HCT116 (cell line): ENCODE measurements at regions not wholly inside any gene's neighbourhood (a gene's known extent, or its start where the extent isn't known, plus 50 kb on each side); places are given as distances from the start of the nearest gene placed in this dataset.

Experiments
- ATAC-seq: fragments of 200-7000 bp; cut with Tn5 transposase; 2 replicates; pipeline ENCODE4 v1.9.1; 2020; ENCODE audit warnings: mild to moderate bottlenecking, moderate library complexity
- BruUV-seq: library from RNA; stranded (reverse); fragments of 400-500 nt; replicated peaks from 2 replicates; lab custom pipeline; 2021; lab: Mats Ljungman, UMichigan
- CTCF ChIA-PET: fragments of 300-600 bp; sonication (Branson Sonifier 250); formaldehyde crosslinking; loops from one replicate; lab custom pipeline; 2021; ENCODE audit warnings: antibody characterized with exemption; lab: Charles Lee
- POLR2A ChIA-PET: fragments of 300-600, 350-600 bp; sonication (Branson Sonifier 250); formaldehyde crosslinking; loops from one replicate; lab custom pipeline; 2021; ENCODE audit warnings: antibody characterized with exemption; lab: Charles Lee
- RAD21 ChIA-PET, 2 experiments: fragments of 300-600 bp; sonication (Branson Sonifier 250); formaldehyde crosslinking; loops; one replicate each; lab custom pipeline; 2023; ENCODE audit warnings: low total read pairs in 2 of 2; ENCODE audit not compliant: uncharacterized antibody in 2 of 2, unreplicated experiment in 2 of 2, low non-redundant PET in 1 of 2; lab: Charles Lee
- DNase-seq: peaks from one replicate; pipeline ENCODE4 v3.0.0-alpha.2; 2010; ENCODE audit warnings: low read depth, low spot score
- H2AFZ ChIP-seq: fragments of 200-600 bp; shearing (Covaris generic), sonication (generic); 2 replicates; pipeline ENCODE4 v1.6.1; 2017; ENCODE audit warnings: low read depth, mixed run types, mixed read lengths, antibody characterized with exemption, low read length; ENCODE audit not compliant: poor library complexity, severe bottlenecking
- H3K27ac ChIP-seq: 2 replicates; pipeline ENCODE4 v1.5.1; 2012; ENCODE audit warnings: low read depth, low read length
- H3K27me3 ChIP-seq: fragments of 200-600 bp; sonication (generic); 2 replicates; pipeline ENCODE4 v1.6.1; 2016; ENCODE audit warnings: mixed run types, low read length, mixed read lengths; ENCODE audit not compliant: insufficient read depth
- H3K36me3 ChIP-seq, 2 experiments: fragments of 200-500 bp in 1 of 2; fragments of 200-600 bp in 1 of 2; sonication (Bioruptor generic) in 1 of 2; sonication (generic) in 1 of 2; 2 replicates each; pipeline versions ENCODE4 v1.5.1 to v1.6.1; 2014 to 2016; ENCODE audit warnings: low read length in 2 of 2, inconsistent platforms in 1 of 2, mixed read lengths in 1 of 2, mixed run types in 1 of 2; ENCODE audit not compliant: insufficient read depth in 2 of 2, control insufficient read depth in 1 of 2
- H3K4me1 ChIP-seq, 2 experiments: fragments of 200-600 bp in 1 of 2; sonication (generic) in 1 of 2; 2 replicates each; pipeline versions ENCODE4 v1.5.1 to v1.6.1; 2012 to 2017; ENCODE audit warnings: low read length in 2 of 2, inconsistent platforms in 1 of 2, mild to moderate bottlenecking in 1 of 2, mixed read lengths in 1 of 2, mixed run types in 1 of 2, moderate library complexity in 1 of 2; ENCODE audit not compliant: insufficient read depth in 2 of 2, control insufficient read depth in 1 of 2
- H3K4me2 ChIP-seq: fragments of 200-600 bp; sonication (generic); 2 replicates; pipeline ENCODE4 v1.6.1; 2017; ENCODE audit warnings: mixed run types, low read length, mixed read lengths
- H3K4me3 ChIP-seq, 2 experiments: fragments of 200-600 bp in 1 of 2; sonication (generic) in 1 of 2; replicated peaks in 1 of 2; 2 replicates each; pipeline ENCODE4 v1.5.1; 2011 to 2016; ENCODE audit warnings: low read length in 2 of 2, control low read depth in 1 of 2, low read depth in 1 of 2, mild to moderate bottlenecking in 1 of 2, mixed read lengths in 1 of 2, mixed run types in 1 of 2
- H3K79me2 ChIP-seq: fragments of 200-600 bp; sonication (generic); 2 replicates; pipeline ENCODE4 v1.6.1; 2017; ENCODE audit warnings: mild to moderate bottlenecking, mixed run types, low read length, moderate library complexity, mixed read lengths; ENCODE audit not compliant: insufficient read depth
- H3K9ac ChIP-seq: fragments of 200-600 bp; sonication (generic); 2 replicates; pipeline ENCODE4 v1.6.1; 2016; ENCODE audit warnings: low read length, mixed read lengths
- H3K9me2 ChIP-seq: fragments of 200-600 bp; sonication (generic), shearing (Covaris generic); 2 replicates; pipeline ENCODE4 v1.6.1; 2017; ENCODE audit warnings: mixed run types, mild to moderate bottlenecking, moderate library complexity; ENCODE audit not compliant: insufficient read depth
- H3K9me3 ChIP-seq, 2 experiments: fragments of 200-500 bp in 1 of 2; fragments of 200-600 bp in 1 of 2; sonication (Bioruptor generic) in 1 of 2; sonication (generic) in 1 of 2; 2 replicates each; pipeline ENCODE4 v1.6.1; 2014 to 2017; ENCODE audit warnings: low read length in 2 of 2, mixed read lengths in 2 of 2, inconsistent platforms in 1 of 2, low read depth in 1 of 2, mild to moderate bottlenecking in 1 of 2, mixed run types in 1 of 2, moderate library complexity in 1 of 2; ENCODE audit not compliant: control insufficient read depth in 1 of 2, insufficient read depth in 1 of 2
- H4K20me1 ChIP-seq: fragments of 200-600 bp; sonication (generic), shearing (Covaris generic); 2 replicates; pipeline ENCODE4 v1.6.1; 2017; ENCODE audit warnings: mixed run types, mild to moderate bottlenecking, moderate library complexity; ENCODE audit not compliant: insufficient read depth
- ATF3 ChIP-seq: IDR thresholded peaks from 2 replicates; pipeline ENCODE4 v1.6.1; 2012
- CBX3 ChIP-seq: IDR thresholded peaks from 2 replicates; pipeline ENCODE4 v1.6.1; 2012; ENCODE audit warnings: low read depth
- CTCF ChIP-seq, 3 experiments: fragments of 200-600 bp in 1 of 3; sonication (generic) in 1 of 3; IDR thresholded peaks in 2 of 3; conservative IDR thresholded peaks in 1 of 3; 2 replicates each; pipeline ENCODE4 v1.5.1; 2012 to 2017; ENCODE audit warnings: low read depth in 2 of 3, low read length in 2 of 3, antibody characterized with exemption in 1 of 3, borderline replicate concordance in 1 of 3, control low read depth in 1 of 3, mild to moderate bottlenecking in 1 of 3, mixed read lengths in 1 of 3, mixed run types in 1 of 3, moderate library complexity in 1 of 3; ENCODE audit not compliant: insufficient read depth in 1 of 3
- EGR1 ChIP-seq: IDR thresholded peaks from 2 replicates; pipeline ENCODE4 v1.6.1; 2012; ENCODE audit warnings: low read depth
- ELF1 ChIP-seq: IDR thresholded peaks from 2 replicates; pipeline ENCODE4 v1.6.1; 2012; ENCODE audit warnings: low read depth, borderline replicate concordance
- EZH2phosphoT487 ChIP-seq: fragments of 200-600 bp; IDR thresholded peaks from 2 replicates; pipeline ENCODE4 v1.6.1; 2018; ENCODE audit warnings: antibody characterized with exemption, borderline replicate concordance
- FOSL1 ChIP-seq: IDR thresholded peaks from 2 replicates; pipeline ENCODE4 v1.6.1; 2012; ENCODE audit warnings: low read depth
- JUND ChIP-seq: IDR thresholded peaks from 2 replicates; pipeline ENCODE4 v1.6.1; 2012
- POLR2A ChIP-seq: IDR thresholded peaks from 2 replicates; pipeline ENCODE4 v1.7.0; 2011; ENCODE audit warnings: borderline replicate concordance; ENCODE audit not compliant: insufficient read depth, insufficient read length; ENCODE audit errors: extremely low read depth
- POLR2AphosphoS5 ChIP-seq: IDR thresholded peaks from 2 replicates; pipeline ENCODE4 v1.6.1; 2011; ENCODE audit warnings: mild to moderate bottlenecking, low read depth, low read length, moderate library complexity
- RAD21 ChIP-seq: IDR thresholded peaks from 2 replicates; pipeline ENCODE4 v1.6.1; 2012; ENCODE audit warnings: low read depth, mild to moderate bottlenecking
- SIN3A ChIP-seq: IDR thresholded peaks from 2 replicates; pipeline ENCODE4 v1.6.1; 2012; ENCODE audit warnings: low read depth
- SP1 ChIP-seq: IDR thresholded peaks from 2 replicates; pipeline ENCODE4 v1.6.1; 2012; ENCODE audit warnings: low read depth
- TCF7L2 ChIP-seq: IDR thresholded peaks from 2 replicates; pipeline ENCODE4 v1.7.0; 2011; ENCODE audit warnings: borderline replicate concordance, inconsistent platforms; ENCODE audit not compliant: insufficient read depth, insufficient read length; ENCODE audit errors: extremely low read depth
- YY1 ChIP-seq: IDR thresholded peaks from 2 replicates; pipeline ENCODE4 v1.6.1; 2011; ENCODE audit warnings: low read length, low read depth, moderate library complexity, mild to moderate bottlenecking; ENCODE audit not compliant: insufficient replicate concordance; ENCODE audit errors: extremely low read depth
- ZBTB33 ChIP-seq: IDR thresholded peaks from 2 replicates; pipeline ENCODE4 v1.6.1; 2011; ENCODE audit warnings: mild to moderate bottlenecking, low read length, moderate library complexity; ENCODE audit not compliant: insufficient replicate concordance; ENCODE audit errors: extremely low read depth
- ZFX ChIP-seq: fragments of 450-650 bp; IDR thresholded peaks from 2 replicates; pipeline ENCODE4 v1.6.1; 2017
- ZNF274 ChIP-seq: fragments of 200-500 bp; sonication (Bioruptor generic); IDR thresholded peaks from 2 replicates; pipeline ENCODE4 v1.6.1; 2014; ENCODE audit warnings: mild to moderate bottlenecking, low read depth, low read length, inconsistent platforms
- intact Hi-C: fragments of 100-400 bp; cut with micrococcal nuclease; formaldehyde crosslinking; loops from 2 replicates; pipeline ENCODE4 v1.10.0; 2022
- TF ChIP-seq, protein P1 (sequence below): IDR thresholded peaks from 2 replicates; pipeline ENCODE4 v1.6.1; 2012

GRCh38 chr6:137652961-137653705, 158.9 kb upstream of the OLIG3 start:
- Histone ChIP-seq H3K4me2 (no peak overlapping the region), H3K9me3 (no peaks in the 10 kb centered on the region; a peak in 1 of 4 replicates), H4K20me1 (no peaks in the 10 kb centered on the region), H3K36me3 (no peaks in the 10 kb centered on the region), H3K9me2 (no peaks in the 10 kb centered on the region), H3K27me3 (no peaks in the 10 kb centered on the region), H3K27ac (no peak overlapping the region), H3K4me3 (no peak overlapping the region), H3K4me1 (no peaks in the 10 kb centered on the region), H3K79me2 (no peaks in the 10 kb centered on the region), H2AFZ (no peak overlapping the region), H3K9ac (no peak overlapping the region)
- no peak for TF ChIP-seq EZH2phosphoT487
- TF ChIP-seq CBX3, result no peak
- TF ChIP-seq RAD21, result no peak
- no peak for TF ChIP-seq JUND
- no peak for TF ChIP-seq ZNF274
- TF ChIP-seq YY1, result no peak
- no peak for TF ChIP-seq SIN3A
- TF ChIP-seq, protein P1, sequence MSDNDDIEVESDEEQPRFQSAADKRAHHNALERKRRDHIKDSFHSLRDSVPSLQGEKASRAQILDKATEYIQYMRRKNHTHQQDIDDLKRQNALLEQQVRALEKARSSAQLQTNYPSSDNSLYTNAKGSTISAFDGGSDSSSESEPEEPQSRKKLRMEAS, result no peak
- TF ChIP-seq EGR1, result no peak
- no peak for TF ChIP-seq ELF1
- no peak for TF ChIP-seq FOSL1
- TF ChIP-seq SP1, result no peak
- no peak for TF ChIP-seq ZFX
- TF ChIP-seq ATF3, result no peak
- no peak for TF ChIP-seq POLR2AphosphoS5
- TF ChIP-seq CTCF (IDR thresholded peaks at IDR 0.05 in 2 of 3, conservative IDR thresholded peaks at IDR 0.05 in 1 of 3; ENCODE audit: borderline replicate concordance in 1 of 3, insufficient read depth in 1 of 3, low read depth in 2 of 3, low read length in 2 of 3), result no peak
- TF ChIP-seq ZBTB33, result no peak
- no peak for TF ChIP-seq TCF7L2
- no peak for TF ChIP-seq POLR2A
- RAD21 ChIA-PET, result no interaction called here
- BruUV-seq, result no TSS peak
- intact Hi-C loops, result no loop called here
- DNase-seq (no peak), ATAC-seq (peak; percentile 42; the same call in 1 of the 2 replicates)
- POLR2A ChIA-PET, result interaction anchor here (0.6 kb wide), 1 partner anchor 24 kb away, joined by 5 read pairs; no protein-coding TSS in a partner anchor
- CTCF ChIA-PET, result no interaction called here
